ENCODE measurements at regions not wholly inside any gene's neighbourhood (a gene's known extent, or its start where the extent isn't known, plus 50 kb on each side); places are given as distances from the start of the nearest gene placed in this dataset.
A peak's percentile ranks its signal among the peaks of the same experiment; 100 is the strongest.

- 96 to 97% (median 97%) methylated on average over 7 of the region's 7 CpGs for WGBS, 3 donors
- H3K4me1 ChIP-seq, result peaks cover 6% of the 10 kb centered on the region
- H3K27me3 ChIP-seq (ENCODE audit: insufficient read depth in 3 of 3, low read length in 2 of 3), result no peaks in the 10 kb centered on the region
- no peak for TF ChIP-seq CTCF (IDR thresholded peaks at IDR 0.05)
- H3K27ac ChIP-seq, result no peak overlapping the region
- no peaks in the 10 kb centered on the region for H3K36me3 ChIP-seq (ENCODE audit: insufficient read depth in 1 of 2, low read depth in 1 of 2)
- no peak for DNase-seq
- no peaks in the 10 kb centered on the region for H3K9me3 ChIP-seq
- ATAC-seq, result no peak
- no peak overlapping the region for H3K4me3 ChIP-seq
- intact Hi-C loops (cut with DNase I), result loop anchor here in 1 of 2 donors (10.0 kb wide), 1 partner anchor 146 kb away; no protein-coding TSS in a partner anchor
Observed at GRCh38 chr17:31698751-31699150, 160.3 kb downstream of the COPRS start.

GRCh38 chr17:31697838-31698237 lies 161.2 kb downstream of the COPRS start:
- H3K4me1 ChIP-seq, result peaks cover 6% of the 10 kb centered on the region
- no peak for TF ChIP-seq CTCF (IDR thresholded peaks at IDR 0.05)
- ATAC-seq (no peak), DNase-seq (no peak)
- no peak overlapping the region for H3K27ac ChIP-seq
- H3K27me3 ChIP-seq (ENCODE audit: insufficient read depth in 3 of 3, low read length in 2 of 3), result no peaks in the 10 kb centered on the region
- intact Hi-C loops (cut with DNase I), result loop anchor here in 1 of 2 donors (2.0 to 10.0 kb wide), 2 partner anchors 139 to 147 kb away; no protein-coding TSS in a partner anchor
- H3K36me3 ChIP-seq (ENCODE audit: insufficient read depth in 1 of 2, low read depth in 1 of 2), result no peaks in the 10 kb centered on the region
- no peaks in the 10 kb centered on the region for H3K9me3 ChIP-seq
- H3K4me3 ChIP-seq, result no peak overlapping the region
- WGBS, 3 donors, result 79 to 86% (median 82%) methylated on average over 9 of the region's 9 CpGs

- Histone ChIP-seq H3K9me3 (no peaks in the 10 kb centered on the region), H3K4me1 (peaks cover 6% of the 10 kb centered on the region), H3K36me3 (ENCODE audit: insufficient read depth in 1 of 2, low read depth in 1 of 2) (no peaks in the 10 kb centered on the region), H3K27me3 (ENCODE audit: insufficient read depth in 3 of 3, low read length in 2 of 3) (no peaks in the 10 kb centered on the region), H3K27ac (no peak overlapping the region), H3K4me3 (no peak overlapping the region)
- intact Hi-C loops (cut with DNase I), result loop anchor here in 1 of 2 donors (2.0 to 10.0 kb wide), 2 partner anchors 138 to 148 kb away; no protein-coding TSS in a partner anchor
- TF ChIP-seq CTCF (IDR thresholded peaks at IDR 0.05), result no peak
- no peak for DNase-seq
- ATAC-seq, result peak in 3 of 4 donors; percentile 9 to 24 (median 10)
- 16 to 24% (median 22%) methylated on average over 9 of the region's 9 CpGs for WGBS, 3 donors
Observed at GRCh38 chr17:31696703-31697325, 162.2 kb downstream of the COPRS start.

- 9 to 14% (median 10%) methylated on average over 12 of the region's 12 CpGs for WGBS, 3 donors
- intact Hi-C loops (cut with DNase I), result loop anchor here in 1 of 2 donors (2.0 to 10.0 kb wide), 2 partner anchors 137 to 149 kb away; no protein-coding TSS in a partner anchor
- ATAC-seq, result peak; percentile 92 to 97 (median 94)
Observed at GRCh38 chr17:31696184-31696602, 162.9 kb downstream of the COPRS start.

More at GRCh38 chr17:31696184-31696602, 162.9 kb downstream of the COPRS start:
- DNase-seq, result peak; percentile 84 to 92
- TF ChIP-seq CTCF (IDR thresholded peaks at IDR 0.05), result peak; percentile 13
- Histone ChIP-seq H3K4me3 (no peak overlapping the region), H3K9me3 (no peaks in the 10 kb centered on the region), H3K27me3 (ENCODE audit: insufficient read depth in 3 of 3, low read length in 2 of 3) (no peaks in the 10 kb centered on the region), H3K4me1 (peaks cover 6% of the 10 kb centered on the region), H3K27ac (no peak overlapping the region), H3K36me3 (ENCODE audit: insufficient read depth in 1 of 2, low read depth in 1 of 2) (no peaks in the 10 kb centered on the region)

Measured in psoas muscle (tissue), 7 donors.